NB4 (cell line): ENCODE measurements at regions not wholly inside any gene's neighbourhood (a gene's known extent, or its start where the extent isn't known, plus 50 kb on each side); places are given as distances from the start of the nearest gene placed in this dataset.

Experiments used
- CTCF ChIP-seq: IDR thresholded peaks from one replicate; pipeline ENCODE4 v1.5.1; 2012; ENCODE audit warnings: low read depth, low read length
- MAX ChIP-seq: IDR thresholded peaks from 2 replicates; pipeline ENCODE4 v1.6.1; 2011; ENCODE audit warnings: low read depth, low read length

- TF ChIP-seq CTCF, result no peak
- no peak for TF ChIP-seq MAX
These were observed 310.9 kb downstream of the PRL start for GRCh38 chr6:21985904-21986303.
